H7 (cell line): ENCODE measurements at regions not wholly inside any gene's neighbourhood (a gene's known extent, or its start where the extent isn't known, plus 50 kb on each side); places are given as distances from the start of the nearest gene placed in this dataset.

ENCODE experiments used
- DNase-seq: peaks from one replicate; pipeline ENCODE4 v3.0.0; 2012
- H3K27me3 ChIP-seq: 2 replicates; pipeline ENCODE4 v1.6.0; 2011; ENCODE audit warnings: mild to moderate bottlenecking, low read length; ENCODE audit not compliant: control insufficient read depth, insufficient read depth
- H3K36me3 ChIP-seq: replicated peaks from 2 replicates; pipeline ENCODE4 v1.5.1; 2011; ENCODE audit warnings: low read length; ENCODE audit not compliant: control insufficient read depth, insufficient read depth
- H3K4me3 ChIP-seq: 2 replicates; pipeline ENCODE4 v1.5.1; 2011; ENCODE audit warnings: low read depth, mild to moderate bottlenecking, control low read depth, low read length, moderate library complexity; ENCODE audit not compliant: insufficient read depth

DNA sequence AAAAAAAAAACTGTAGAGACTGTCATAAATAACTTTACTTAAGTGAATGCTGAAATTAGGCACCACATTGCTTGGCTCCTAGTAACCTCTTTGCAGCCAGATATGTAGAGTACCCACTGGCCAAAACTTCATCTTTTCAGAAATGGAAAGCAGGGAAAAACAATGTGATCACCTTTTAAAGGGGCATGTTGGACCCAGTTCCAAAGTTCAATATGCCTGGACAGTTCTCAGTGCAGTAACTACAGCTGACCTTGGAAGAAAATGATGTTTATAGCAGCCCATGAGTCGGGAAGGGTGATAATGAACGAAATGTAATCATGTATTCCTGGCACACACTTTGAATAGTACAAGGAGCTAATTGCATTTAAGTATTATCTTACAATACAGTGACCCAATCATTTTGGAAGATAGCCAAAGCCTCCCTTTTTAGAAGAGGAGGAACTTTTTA, 93.6 kb upstream of the TAB2 start:
- H3K4me3 ChIP-seq: no peak overlapping the region
- H3K36me3 ChIP-seq: no peaks in the 10 kb centered on the region
- no peak for DNase-seq
- H3K27me3 ChIP-seq: no peaks in the 10 kb centered on the region

DNA sequence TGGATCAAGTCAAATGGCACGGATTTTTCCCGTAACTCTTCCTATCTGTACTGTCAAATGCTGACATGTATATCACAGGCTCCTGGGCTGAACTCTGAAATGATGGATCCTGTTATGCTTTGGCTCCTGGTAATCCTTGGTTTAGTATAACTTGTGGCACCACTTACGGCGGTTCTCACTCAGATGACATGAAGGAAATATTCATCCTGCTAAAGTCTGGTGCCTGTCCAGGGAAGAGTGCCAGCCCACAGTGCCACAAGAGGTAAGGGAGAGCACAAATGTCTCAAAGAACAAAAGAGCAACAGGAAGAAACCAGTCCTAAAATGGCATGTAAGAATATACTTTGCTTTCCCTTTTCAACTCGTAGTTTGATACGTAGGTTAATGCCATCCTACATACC, 93.1 kb upstream of the TAB2 start:
- Histone ChIP-seq H3K27me3 (no peaks in the 10 kb centered on the region), H3K4me3 (no peak overlapping the region), H3K36me3 (no peaks in the 10 kb centered on the region)
- no peak for DNase-seq

DNA sequence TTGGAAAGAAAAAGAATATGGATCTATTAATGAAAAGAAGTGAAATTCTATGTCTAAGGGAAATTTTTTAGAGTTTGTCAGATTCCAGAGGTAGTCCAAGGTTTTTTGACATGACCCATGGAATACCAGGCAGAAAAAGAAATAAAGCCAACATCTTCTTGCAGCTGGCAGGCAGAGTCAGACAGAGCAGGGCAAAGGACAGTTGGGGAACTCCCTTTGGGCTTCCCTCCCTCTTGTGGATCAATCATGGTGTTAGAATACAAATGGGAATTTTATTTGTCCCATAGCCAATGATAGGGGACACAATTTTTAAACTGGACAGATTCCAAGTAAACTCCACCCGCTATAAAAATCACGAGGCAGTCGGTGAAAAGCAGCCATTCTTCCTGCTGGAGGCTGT, 92.1 kb upstream of the TAB2 start:
- no peak for DNase-seq
- H3K36me3 ChIP-seq: no peaks in the 10 kb centered on the region
- no peaks in the 10 kb centered on the region for H3K27me3 ChIP-seq
- no peak overlapping the region for H3K4me3 ChIP-seq

DNA sequence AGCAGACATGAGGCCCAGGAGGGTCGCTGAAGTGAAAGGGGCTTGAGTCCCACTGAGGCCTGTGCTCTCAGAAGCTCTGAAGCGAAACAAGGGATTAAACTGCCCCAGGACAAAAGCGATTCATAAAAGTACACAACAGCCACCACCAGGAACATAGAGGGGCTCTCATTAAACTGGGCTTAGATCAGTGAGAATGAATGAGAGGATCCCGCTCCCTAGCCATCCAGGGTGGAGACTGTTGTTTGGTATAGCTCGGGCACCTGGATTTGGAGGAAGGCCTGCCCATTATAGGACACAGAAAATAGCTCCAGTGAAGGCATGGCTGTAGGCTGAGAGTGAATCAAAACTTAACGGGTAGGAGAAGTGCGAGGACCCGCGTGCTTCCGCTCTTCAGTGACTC, 91.6 kb upstream of the TAB2 start:
- no peak for DNase-seq
- H3K27me3 ChIP-seq: no peaks in the 10 kb centered on the region
- no peak overlapping the region for H3K4me3 ChIP-seq
- no peaks in the 10 kb centered on the region for H3K36me3 ChIP-seq

DNA sequence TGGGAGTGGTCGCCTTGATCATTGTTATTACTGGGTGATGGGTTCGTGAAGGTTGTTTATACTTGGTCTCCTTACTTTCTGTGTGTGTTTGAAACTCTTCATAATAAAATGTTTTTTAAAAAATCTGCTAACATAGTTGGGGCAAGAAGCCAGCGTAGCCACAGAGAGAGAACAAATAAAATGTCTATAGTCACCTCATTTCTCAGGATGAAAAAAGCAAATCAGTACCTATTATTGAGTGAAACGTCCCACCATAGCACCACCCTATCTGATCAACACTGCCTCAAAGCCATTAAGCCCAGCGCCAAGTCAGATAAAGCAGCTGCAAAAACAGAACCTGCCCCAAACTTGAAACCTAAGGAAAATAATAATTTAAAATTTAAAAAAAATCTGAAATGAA, 89.7 kb upstream of the TAB2 start:
- Histone ChIP-seq H3K36me3 (no peaks in the 10 kb centered on the region), H3K27me3 (no peaks in the 10 kb centered on the region), H3K4me3 (no peak overlapping the region)
- no peak for DNase-seq

DNA sequence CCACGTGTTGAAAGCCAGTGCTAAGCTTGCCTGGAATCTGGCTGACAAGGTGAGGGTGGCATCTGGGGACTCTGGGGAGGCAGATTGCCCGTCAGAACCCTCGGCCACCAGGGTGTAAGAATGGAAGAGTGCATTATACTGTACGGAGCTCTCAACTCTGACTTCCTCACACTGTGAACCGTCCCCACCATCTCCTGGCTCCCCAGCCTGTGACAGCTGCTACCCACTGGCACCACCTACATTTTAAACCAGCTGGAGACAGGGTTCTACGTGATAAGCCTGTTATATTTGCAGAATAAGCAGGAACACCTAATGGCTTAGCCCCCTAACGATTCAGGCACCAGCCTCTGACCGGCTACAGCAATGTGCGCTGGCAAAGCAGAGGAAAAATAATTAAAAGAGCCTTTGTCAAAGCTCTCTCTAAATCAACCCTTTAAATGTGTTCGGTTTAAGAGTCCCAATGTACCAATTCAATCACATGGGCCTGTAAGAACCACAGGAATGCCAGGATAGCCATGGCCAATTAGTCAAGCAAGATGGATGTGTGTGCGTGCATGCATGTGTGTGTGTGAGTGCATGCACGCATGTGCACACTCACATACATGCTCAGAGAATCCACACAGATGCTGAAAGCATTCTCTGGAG, 89.1 kb upstream of the TAB2 start:
- Histone ChIP-seq H3K36me3 (no peaks in the 10 kb centered on the region), H3K27me3 (no peaks in the 10 kb centered on the region), H3K4me3 (no peak overlapping the region)
- DNase-seq: no peak

DNA sequence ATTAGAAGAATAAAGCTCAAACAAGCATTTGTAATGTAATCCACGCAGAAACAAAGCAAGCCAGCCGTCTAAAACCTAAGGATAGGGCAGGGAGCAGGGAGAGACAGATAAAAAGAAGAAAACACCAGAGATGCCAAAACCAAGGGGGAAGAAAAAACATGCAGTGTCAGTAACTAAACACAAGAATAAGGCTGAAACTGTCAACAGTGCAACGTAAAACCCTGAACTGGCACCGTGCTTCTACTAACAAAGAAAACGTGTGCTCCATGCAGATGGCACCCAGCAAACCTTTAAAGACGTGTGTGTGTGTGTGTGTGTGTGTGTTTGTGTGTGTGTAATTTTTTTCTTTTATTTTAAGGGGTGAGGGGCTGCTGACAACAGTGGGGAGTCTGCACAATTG, 88.4 kb upstream of the TAB2 start:
- no peaks in the 10 kb centered on the region for H3K36me3 ChIP-seq
- H3K27me3 ChIP-seq: no peaks in the 10 kb centered on the region
- no peak for DNase-seq
- H3K4me3 ChIP-seq: no peak overlapping the region

DNA sequence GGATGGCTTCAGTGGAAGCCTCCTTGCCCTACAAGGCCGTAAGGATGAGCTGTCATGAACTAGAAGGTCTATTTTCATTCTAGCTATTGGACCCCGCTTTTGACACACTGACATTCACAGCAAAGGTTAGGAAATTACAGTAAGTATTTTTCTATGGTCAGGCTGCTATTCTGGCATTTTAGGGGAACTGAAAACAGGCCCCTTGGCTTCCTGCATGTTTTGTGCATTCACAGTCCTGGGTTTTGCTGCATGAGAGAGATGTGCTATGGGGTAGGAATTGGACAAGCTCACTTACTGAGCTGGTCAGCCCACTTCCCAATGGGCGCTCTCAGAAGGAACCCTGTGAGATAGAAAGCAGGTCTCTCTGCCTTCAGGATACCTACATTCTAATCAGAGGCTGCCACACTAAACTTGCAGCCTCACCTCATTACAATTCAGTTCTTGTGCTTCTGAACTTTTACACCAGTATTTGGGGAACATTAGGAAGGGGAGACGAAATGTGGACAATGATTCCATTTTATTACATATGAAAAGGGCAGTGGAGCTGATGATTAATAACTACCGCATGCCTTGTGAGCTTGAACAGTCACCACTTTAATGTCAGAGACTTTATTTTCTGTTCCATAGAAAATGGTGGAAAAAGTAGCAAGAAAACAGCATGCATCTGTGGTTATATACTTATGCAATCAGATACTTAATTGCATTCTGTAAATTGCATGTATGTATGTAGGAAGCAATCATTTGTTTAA, 86.6 kb upstream of the TAB2 start:
- no peaks in the 10 kb centered on the region for H3K36me3 ChIP-seq
- no peak for DNase-seq
- H3K27me3 ChIP-seq: no peaks in the 10 kb centered on the region
- H3K4me3 ChIP-seq: no peak overlapping the region

DNA sequence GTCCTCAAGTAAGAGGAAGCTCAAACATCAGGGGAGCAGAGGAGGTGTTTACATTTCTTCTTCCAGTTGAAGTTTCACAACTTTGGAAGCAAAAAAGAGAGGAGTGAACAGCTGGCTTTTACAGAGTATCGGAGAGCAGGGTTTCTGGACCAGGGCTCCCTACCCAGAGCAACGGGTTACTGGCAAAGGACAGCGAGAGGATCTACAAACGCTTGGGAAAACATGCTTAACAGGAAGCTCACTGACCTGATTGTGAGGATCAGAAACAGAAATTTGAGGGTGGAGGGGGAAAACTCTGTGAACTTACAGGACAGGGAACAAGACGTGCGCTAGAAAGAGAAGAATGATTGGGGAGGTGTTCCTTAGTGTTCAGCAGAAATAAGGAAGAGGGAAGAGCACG, 85.7 kb upstream of the TAB2 start:
- DNase-seq: no peak

DNA sequence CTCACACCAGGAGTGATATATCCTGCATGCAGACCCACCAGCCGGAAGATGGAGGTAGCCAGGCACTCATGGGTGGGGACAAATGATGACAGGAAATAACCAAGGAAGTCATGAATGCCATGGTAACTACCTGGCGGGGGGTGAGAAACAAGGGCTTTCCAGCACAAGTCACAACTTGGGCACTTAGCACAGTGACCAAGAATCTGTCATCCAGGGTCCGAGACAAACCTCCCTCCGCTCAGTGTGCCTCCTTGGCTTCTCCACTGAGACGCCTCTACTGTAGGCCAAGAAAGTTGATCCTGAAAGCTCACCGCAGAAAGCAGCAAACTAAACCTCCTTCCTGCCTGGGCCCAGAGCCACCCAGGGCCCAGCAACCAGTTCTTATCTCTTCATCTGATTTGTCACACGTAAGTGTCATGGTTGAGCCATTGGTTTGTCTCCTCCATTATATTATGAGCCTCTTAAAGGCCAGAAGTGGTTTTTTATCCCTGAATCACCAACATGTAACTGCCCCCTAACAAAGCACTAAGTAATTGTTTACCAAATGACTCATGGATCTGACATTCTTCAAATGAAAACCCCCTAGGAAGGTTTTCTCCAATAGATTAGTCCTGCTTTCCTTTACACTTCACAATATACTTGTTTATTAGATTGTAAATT, 84.3 kb upstream of the TAB2 start:
- Histone ChIP-seq H3K36me3 (no peaks in the 10 kb centered on the region), H3K4me3 (no peak overlapping the region), H3K27me3 (no peaks in the 10 kb centered on the region)
- no peak for DNase-seq

More for the DNA sequence above, 85.7 kb upstream of the TAB2 start:
- Histone ChIP-seq H3K36me3 (no peaks in the 10 kb centered on the region), H3K27me3 (no peaks in the 10 kb centered on the region), H3K4me3 (no peak overlapping the region)

DNA sequence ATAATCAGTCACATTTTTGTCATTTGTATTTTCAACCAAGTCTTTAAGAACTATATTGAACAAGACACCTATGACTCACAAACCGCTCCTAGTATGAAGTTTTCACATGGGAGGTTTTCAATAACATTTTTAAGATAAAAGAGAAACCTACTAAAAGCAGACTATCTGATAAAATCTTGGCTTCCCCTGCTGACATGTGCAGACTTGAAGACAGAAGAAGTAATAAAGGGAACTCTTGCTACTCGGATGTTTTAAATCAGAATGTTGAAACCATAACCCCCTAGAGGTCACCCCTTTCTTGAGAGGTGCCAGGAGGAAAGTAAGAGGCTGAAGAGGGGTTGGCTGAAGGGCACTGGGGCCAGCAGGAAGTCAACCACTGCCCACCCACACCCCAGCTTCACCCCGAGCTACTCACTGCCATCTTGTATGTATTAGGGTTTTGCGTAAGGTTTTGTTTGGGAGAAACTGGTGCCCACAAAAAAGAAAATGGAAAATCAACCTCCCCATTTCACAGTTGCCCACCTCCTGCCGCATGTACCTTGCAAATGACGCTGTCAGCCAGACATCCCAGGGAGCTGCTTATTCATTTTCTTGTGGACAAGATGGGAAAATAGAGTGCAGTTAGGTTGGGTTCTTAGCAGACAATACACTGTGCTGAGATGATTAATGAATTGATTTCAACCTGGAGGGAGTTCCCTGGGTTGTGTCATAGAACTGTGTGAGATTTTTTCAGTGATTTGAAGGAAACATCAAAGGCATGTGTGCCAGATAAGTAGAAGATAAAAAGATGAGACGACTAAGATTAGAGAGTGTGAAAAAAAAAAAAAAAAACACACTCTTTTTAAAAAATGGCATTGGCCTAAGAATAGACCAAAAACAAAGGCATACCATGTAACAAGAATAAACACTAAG, 83.2 kb upstream of the TAB2 start:
- no peak overlapping the region for H3K4me3 ChIP-seq
- DNase-seq: no peak
- no peaks in the 10 kb centered on the region for H3K36me3 ChIP-seq
- H3K27me3 ChIP-seq: no peaks in the 10 kb centered on the region

DNA sequence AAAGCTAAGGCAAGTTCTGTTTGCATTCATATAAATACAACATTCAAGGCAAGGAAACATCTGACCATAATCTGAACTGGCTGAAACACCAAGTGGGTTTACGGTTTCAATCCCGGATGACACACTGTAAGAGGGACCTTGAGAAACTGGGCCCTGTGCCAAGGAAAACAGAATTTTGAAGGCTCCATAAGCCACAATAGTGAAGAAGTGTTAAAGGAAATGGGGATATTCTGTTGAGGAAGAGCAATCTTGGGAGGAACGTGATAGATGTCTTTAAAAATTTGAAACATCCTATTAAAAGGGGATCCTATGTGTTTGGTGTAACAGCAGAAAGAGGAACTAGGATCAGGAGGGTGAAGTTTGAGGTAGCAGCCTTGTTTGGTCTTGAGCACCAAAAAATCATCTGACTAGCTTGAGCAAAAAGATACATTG, 82.4 kb upstream of the TAB2 start:
- Histone ChIP-seq H3K36me3 (no peaks in the 10 kb centered on the region), H3K27me3 (no peaks in the 10 kb centered on the region), H3K4me3 (no peak overlapping the region)
- DNase-seq: no peak

DNA sequence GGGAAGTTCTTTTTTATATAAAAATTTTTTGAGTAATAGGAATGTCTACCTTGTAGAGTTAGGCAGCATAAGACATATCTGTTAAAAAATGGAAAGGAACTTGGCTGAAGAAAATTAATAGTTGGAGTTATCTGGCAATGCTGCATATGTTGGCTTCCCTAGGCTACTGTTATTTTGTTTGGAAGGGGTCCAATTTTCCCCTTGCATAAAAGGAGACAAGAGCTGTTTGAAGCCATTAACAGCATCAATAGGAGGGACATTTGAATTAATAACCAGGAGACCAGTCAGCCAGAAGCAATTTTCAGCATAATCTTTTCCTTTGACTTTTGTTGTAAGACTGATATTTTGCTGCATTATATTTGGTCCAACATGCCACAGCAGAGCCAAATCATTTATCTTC, 80.9 kb upstream of the TAB2 start:
- Histone ChIP-seq H3K36me3 (no peaks in the 10 kb centered on the region), H3K27me3 (no peaks in the 10 kb centered on the region)

DNA sequence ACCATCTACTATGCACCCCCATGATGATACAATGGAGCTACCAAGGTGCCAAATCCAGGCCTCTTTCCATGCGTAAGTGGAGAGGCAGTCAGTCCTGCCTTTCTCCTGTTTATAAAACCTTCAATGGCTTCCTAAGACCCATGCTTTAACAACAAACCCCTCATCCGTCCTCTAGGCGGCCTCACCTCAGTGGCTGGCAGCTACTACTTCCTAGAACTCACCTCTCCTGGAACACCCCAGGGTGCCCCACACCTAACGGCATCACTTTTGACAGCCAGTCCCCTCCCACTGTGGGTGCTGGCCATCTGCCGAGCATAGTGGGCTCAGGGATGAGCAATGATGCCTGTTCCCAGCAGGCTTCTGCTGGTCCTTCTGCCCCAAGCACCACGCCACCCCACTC, 80.0 kb upstream of the TAB2 start:
- DNase-seq: peak; percentile 27
- Histone ChIP-seq H3K27me3 (no peaks in the 10 kb centered on the region), H3K4me3 (no peak overlapping the region), H3K36me3 (no peaks in the 10 kb centered on the region)

More for the DNA sequence above, 80.9 kb upstream of the TAB2 start:
- no peak overlapping the region for H3K4me3 ChIP-seq
- no peak for DNase-seq
